Neural crest cell (in vitro differentiated cells): ENCODE measurements at regions not wholly inside any gene's neighbourhood (a gene's known extent, or its start where the extent isn't known, plus 50 kb on each side); places are given as distances from the start of the nearest gene placed in this dataset.

Experiments
- DNase-seq: peaks from one replicate; pipeline ENCODE4 v3.0.0; 2021; ENCODE audit warnings: low read depth, mixed read lengths, low spot score
- H3K27ac Mint-ChIP-seq: one replicate; pipeline ENCODE4 v1.8.0; 2021; ENCODE audit warnings: mild to moderate bottlenecking, mixed read lengths; ENCODE audit not compliant: unreplicated experiment
- H3K27me3 Mint-ChIP-seq: 2 replicates; pipeline ENCODE4 v1.8.0; 2021; ENCODE audit warnings: low read depth, mild to moderate bottlenecking, mixed read lengths
- H3K36me3 Mint-ChIP-seq: 2 replicates; pipeline ENCODE4 v1.8.0; 2021; ENCODE audit warnings: low read depth, mild to moderate bottlenecking, mixed read lengths
- H3K4me1 Mint-ChIP-seq: 2 replicates; pipeline ENCODE4 v1.8.0; 2021; ENCODE audit warnings: mixed read lengths
- H3K4me3 Mint-ChIP-seq: one replicate; pipeline ENCODE4 v1.8.0; 2021; ENCODE audit warnings: mild to moderate bottlenecking, mixed read lengths
- H3K9me3 Mint-ChIP-seq: 2 replicates; pipeline ENCODE4 v1.8.0; 2021; ENCODE audit warnings: mixed read lengths
- TF ChIP-seq, protein P1 (sequence below): fragments of 200-600 bp; sonication (generic); conservative IDR thresholded peaks from 2 replicates; pipeline ENCODE4 v1.5.0; 2021; ENCODE audit warnings: antibody characterized with exemption, mild to moderate bottlenecking

DNA sequence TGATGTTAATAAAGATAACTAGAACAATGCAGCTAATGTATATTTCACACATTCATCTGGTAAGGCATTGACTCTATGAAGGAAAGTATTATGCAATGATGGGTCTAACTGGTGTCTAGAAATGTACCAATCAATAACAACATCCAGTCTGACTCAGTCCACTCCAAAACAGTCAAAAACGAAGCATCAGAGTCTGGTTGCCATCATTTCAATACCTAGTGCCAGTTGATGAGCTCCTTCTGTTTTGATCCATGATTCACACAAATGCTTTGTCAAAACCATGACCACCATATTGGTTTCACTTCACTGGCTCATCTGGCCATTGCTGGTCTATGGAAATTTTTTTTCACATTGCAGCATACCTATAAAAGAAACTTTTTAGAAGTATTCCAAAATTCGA, 747.2 kb upstream of the TMEM132C start:
- Mint-ChIP-seq H3K4me3 (no peak overlapping the region), H3K27me3 (no peaks in the 10 kb centered on the region), H3K27ac (no peak overlapping the region), H3K9me3 (no peaks in the 10 kb centered on the region), H3K4me1 (peaks cover 9% of the 10 kb centered on the region), H3K36me3 (no peaks in the 10 kb centered on the region)
- TF ChIP-seq, protein P1, sequence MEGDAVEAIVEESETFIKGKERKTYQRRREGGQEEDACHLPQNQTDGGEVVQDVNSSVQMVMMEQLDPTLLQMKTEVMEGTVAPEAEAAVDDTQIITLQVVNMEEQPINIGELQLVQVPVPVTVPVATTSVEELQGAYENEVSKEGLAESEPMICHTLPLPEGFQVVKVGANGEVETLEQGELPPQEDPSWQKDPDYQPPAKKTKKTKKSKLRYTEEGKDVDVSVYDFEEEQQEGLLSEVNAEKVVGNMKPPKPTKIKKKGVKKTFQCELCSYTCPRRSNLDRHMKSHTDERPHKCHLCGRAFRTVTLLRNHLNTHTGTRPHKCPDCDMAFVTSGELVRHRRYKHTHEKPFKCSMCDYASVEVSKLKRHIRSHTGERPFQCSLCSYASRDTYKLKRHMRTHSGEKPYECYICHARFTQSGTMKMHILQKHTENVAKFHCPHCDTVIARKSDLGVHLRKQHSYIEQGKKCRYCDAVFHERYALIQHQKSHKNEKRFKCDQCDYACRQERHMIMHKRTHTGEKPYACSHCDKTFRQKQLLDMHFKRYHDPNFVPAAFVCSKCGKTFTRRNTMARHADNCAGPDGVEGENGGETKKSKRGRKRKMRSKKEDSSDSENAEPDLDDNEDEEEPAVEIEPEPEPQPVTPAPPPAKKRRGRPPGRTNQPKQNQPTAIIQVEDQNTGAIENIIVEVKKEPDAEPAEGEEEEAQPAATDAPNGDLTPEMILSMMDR = no peak
- no peak for DNase-seq

DNA sequence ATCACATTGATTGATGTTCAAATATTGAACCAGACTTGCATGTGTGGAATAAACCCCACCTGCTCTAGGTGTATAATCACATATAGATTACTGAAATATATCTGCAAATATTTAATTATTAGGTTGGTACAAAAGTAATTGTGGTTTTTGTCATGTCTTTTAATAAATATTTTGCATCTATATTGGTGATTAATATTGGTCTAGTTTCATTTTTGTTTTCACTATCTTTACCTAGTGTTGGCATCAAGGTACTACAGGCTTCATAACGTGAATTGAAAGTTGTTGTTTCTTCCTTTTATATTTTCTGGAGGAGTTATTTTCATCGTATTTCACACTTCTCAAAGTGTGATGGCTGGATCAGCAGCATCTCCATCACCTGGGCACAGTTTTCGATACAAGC, 740.0 kb upstream of the TMEM132C start:
- H3K4me3 Mint-ChIP-seq = no peak overlapping the region
- H3K4me1 Mint-ChIP-seq = no peaks in the 10 kb centered on the region
- no peak overlapping the region for H3K27ac Mint-ChIP-seq
- no peaks in the 10 kb centered on the region for H3K27me3 Mint-ChIP-seq
- H3K9me3 Mint-ChIP-seq = no peaks in the 10 kb centered on the region
- no peak for DNase-seq
- no peaks in the 10 kb centered on the region for H3K36me3 Mint-ChIP-seq
- TF ChIP-seq, protein P1 = peak; percentile 46

DNA sequence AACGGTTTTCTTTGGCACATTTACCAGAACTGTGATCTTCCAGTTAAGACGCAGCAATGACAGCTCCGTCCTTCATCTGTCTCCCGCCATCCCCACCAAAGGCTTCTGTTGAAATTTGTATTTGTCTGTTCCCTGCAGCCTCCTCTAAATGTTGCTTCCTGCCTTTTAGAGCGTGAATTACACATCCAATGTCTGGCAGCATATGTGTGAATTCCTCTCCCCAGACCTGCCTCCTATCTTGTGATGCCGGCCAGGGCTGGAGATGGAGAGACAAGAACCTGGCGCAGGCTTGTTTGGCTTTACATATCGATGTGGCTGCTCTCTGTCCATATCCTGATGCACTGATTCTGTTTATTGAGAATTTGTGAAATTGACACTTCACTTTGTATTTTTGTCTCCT, 738.4 kb upstream of the TMEM132C start:
- TF ChIP-seq, protein P1 = no peak
- Mint-ChIP-seq H3K27me3 (no peaks in the 10 kb centered on the region), H3K9me3 (no peaks in the 10 kb centered on the region), H3K4me3 (no peak overlapping the region), H3K4me1 (no peaks in the 10 kb centered on the region), H3K36me3 (no peaks in the 10 kb centered on the region), H3K27ac (no peak overlapping the region)
- no peak for DNase-seq

DNA sequence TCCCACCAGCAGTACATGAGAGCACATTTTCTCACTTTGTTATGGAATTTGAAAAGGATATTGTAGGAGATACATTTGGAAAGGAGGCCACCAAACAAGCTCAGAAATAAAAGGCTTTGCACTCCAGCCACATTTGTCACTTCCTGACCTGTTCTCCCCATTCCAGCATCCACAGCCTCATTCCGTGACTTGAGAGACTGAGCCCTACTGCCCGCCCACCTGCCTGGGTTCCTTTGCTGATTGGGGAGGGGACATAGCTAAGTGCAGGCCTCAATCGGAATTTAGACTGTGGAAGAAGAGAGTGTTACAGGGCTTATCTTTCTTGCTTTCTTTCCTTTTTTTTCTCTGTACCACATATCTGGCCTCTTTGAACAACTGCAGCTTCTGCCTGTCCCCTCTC, 735.4 kb upstream of the TMEM132C start:
- Mint-ChIP-seq H3K4me1 (no peaks in the 10 kb centered on the region), H3K4me3 (no peak overlapping the region)
- DNase-seq = no peak

DNA sequence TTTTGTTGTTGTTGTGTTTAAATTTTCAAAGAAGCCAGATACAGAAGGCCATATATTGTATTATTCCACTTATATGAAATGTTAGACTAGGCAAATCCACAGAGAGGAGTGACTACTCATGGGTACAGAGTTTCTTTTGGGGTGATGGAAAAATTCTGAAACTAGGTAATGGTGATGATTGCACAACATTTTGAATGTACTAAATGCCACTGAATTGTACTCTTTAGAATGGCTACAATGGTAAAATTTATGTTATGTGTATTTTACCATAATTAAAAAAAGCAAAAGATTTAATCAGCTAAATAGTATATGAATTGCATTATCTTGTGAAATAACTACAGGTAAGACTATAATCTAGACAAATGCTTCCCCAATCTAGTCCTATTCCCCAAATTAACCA, 733.6 kb upstream of the TMEM132C start:
- TF ChIP-seq, protein P1 = no peak
- H3K36me3 Mint-ChIP-seq = no peaks in the 10 kb centered on the region
- H3K4me1 Mint-ChIP-seq = peaks cover 5% of the 10 kb centered on the region
- no peak for DNase-seq
- no peaks in the 10 kb centered on the region for H3K9me3 Mint-ChIP-seq
- no peaks in the 10 kb centered on the region for H3K27me3 Mint-ChIP-seq
- no peak overlapping the region for H3K4me3 Mint-ChIP-seq
- no peak overlapping the region for H3K27ac Mint-ChIP-seq

More for the DNA sequence above, 735.4 kb upstream of the TMEM132C start:
- Mint-ChIP-seq H3K9me3 (no peaks in the 10 kb centered on the region), H3K27me3 (no peaks in the 10 kb centered on the region), H3K27ac (no peak overlapping the region), H3K36me3 (no peaks in the 10 kb centered on the region)
- TF ChIP-seq, protein P1 = no peak
